ENCODE measurements at regions not wholly inside any gene's neighbourhood (a gene's known extent, or its start where the extent isn't known, plus 50 kb on each side); places are given as distances from the start of the nearest gene placed in this dataset.

GRCh38 chr6:108744996-108745395, 103.2 kb upstream of the ARMC2 start:
- DNase-seq: no peak
- in situ Hi-C loops (cut with HindIII; ENCODE audit: low pct_ligation_motif_present, low sequenced_read_pairs): no loop called here
- no peak overlapping the region for H3K27ac ChIP-seq
- no peak for TF ChIP-seq CTCF (IDR thresholded peaks at IDR 0.05; ENCODE audit: low read depth, low read length, missing control alignments)
- no peaks in the 10 kb centered on the region for H3K36me3 ChIP-seq (replicated peaks)
- no peak overlapping the region for H3K4me3 ChIP-seq (ENCODE audit: low read depth, low read length)
- H3K27me3 ChIP-seq (replicated peaks): no peaks in the 10 kb centered on the region

- H3K36me3 ChIP-seq (replicated peaks): no peaks in the 10 kb centered on the region
- TF ChIP-seq CTCF (IDR thresholded peaks at IDR 0.05; ENCODE audit: low read depth, low read length, missing control alignments): no peak
- DNase-seq: no peak
- H3K4me3 ChIP-seq (ENCODE audit: low read depth, low read length): no peak overlapping the region
- no peak overlapping the region for H3K27ac ChIP-seq
- H3K27me3 ChIP-seq (replicated peaks): no peaks in the 10 kb centered on the region
- in situ Hi-C loops (cut with HindIII; ENCODE audit: low pct_ligation_motif_present, low sequenced_read_pairs): no loop called here
Observed at GRCh38 chr6:108745664-108746336, 102.4 kb upstream of the ARMC2 start.

- no peak for DNase-seq
- TF ChIP-seq CTCF (IDR thresholded peaks at IDR 0.05; ENCODE audit: low read depth, low read length, missing control alignments): no peak
- Histone ChIP-seq H3K27me3 (replicated peaks) (no peaks in the 10 kb centered on the region), H3K36me3 (replicated peaks) (no peaks in the 10 kb centered on the region), H3K27ac (no peak overlapping the region), H3K4me3 (ENCODE audit: low read depth, low read length) (no peak overlapping the region)
- in situ Hi-C loops (cut with HindIII; ENCODE audit: low pct_ligation_motif_present, low sequenced_read_pairs): no loop called here
Observed at GRCh38 chr6:108746366-108746765, 101.9 kb upstream of the ARMC2 start.

- in situ Hi-C loops (cut with HindIII; ENCODE audit: low pct_ligation_motif_present, low sequenced_read_pairs): no loop called here
- Histone ChIP-seq H3K36me3 (replicated peaks) (no peaks in the 10 kb centered on the region), H3K27me3 (replicated peaks) (no peaks in the 10 kb centered on the region), H3K4me3 (ENCODE audit: low read depth, low read length) (no peak overlapping the region), H3K27ac (no peak overlapping the region)
- TF ChIP-seq CTCF (IDR thresholded peaks at IDR 0.05; ENCODE audit: low read depth, low read length, missing control alignments): no peak
- no peak for DNase-seq
Observed at GRCh38 chr6:108746836-108747575, 101.2 kb upstream of the ARMC2 start.

GRCh38 chr6:108748055-108748454, 100.2 kb upstream of the ARMC2 start:
- in situ Hi-C loops (cut with HindIII; ENCODE audit: low pct_ligation_motif_present, low sequenced_read_pairs): no loop called here
- Histone ChIP-seq H3K36me3 (replicated peaks) (no peaks in the 10 kb centered on the region), H3K27ac (no peak overlapping the region), H3K27me3 (replicated peaks) (no peaks in the 10 kb centered on the region), H3K4me3 (ENCODE audit: low read depth, low read length) (no peak overlapping the region)
- TF ChIP-seq CTCF (IDR thresholded peaks at IDR 0.05; ENCODE audit: low read depth, low read length, missing control alignments): no peak
- no peak for DNase-seq
